ENCODE measurements at regions not wholly inside any gene's neighbourhood (a gene's known extent, or its start where the extent isn't known, plus 50 kb on each side); places are given as distances from the start of the nearest gene placed in this dataset.

GRCh38 chr9:135422341-135422944, 57.1 kb upstream of the PPP1R26 start:
- intact Hi-C loops (cut with DNase I): no loop called here
- H3K27me3 ChIP-seq: no peaks in the 10 kb centered on the region
- H3K4me1 ChIP-seq: no peaks in the 10 kb centered on the region
- no peak overlapping the region for H3K27ac ChIP-seq
- H3K9me3 ChIP-seq: no peaks in the 10 kb centered on the region
- H3K36me3 ChIP-seq: no peaks in the 10 kb centered on the region
- no peak for DNase-seq (ENCODE audit: extremely low spot score in 2 of 2)
- no peak for TF ChIP-seq POLR2A (IDR thresholded peaks at IDR 0.05)
- TF ChIP-seq POLR2AphosphoS5 (IDR thresholded peaks at IDR 0.05; ENCODE audit: insufficient read depth in 1 of 2, low read depth in 1 of 2): no peak
- TF ChIP-seq, protein P1, sequence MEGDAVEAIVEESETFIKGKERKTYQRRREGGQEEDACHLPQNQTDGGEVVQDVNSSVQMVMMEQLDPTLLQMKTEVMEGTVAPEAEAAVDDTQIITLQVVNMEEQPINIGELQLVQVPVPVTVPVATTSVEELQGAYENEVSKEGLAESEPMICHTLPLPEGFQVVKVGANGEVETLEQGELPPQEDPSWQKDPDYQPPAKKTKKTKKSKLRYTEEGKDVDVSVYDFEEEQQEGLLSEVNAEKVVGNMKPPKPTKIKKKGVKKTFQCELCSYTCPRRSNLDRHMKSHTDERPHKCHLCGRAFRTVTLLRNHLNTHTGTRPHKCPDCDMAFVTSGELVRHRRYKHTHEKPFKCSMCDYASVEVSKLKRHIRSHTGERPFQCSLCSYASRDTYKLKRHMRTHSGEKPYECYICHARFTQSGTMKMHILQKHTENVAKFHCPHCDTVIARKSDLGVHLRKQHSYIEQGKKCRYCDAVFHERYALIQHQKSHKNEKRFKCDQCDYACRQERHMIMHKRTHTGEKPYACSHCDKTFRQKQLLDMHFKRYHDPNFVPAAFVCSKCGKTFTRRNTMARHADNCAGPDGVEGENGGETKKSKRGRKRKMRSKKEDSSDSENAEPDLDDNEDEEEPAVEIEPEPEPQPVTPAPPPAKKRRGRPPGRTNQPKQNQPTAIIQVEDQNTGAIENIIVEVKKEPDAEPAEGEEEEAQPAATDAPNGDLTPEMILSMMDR (IDR thresholded peaks at IDR 0.05): no peak
- H3K4me3 ChIP-seq: no peak overlapping the region

- Histone ChIP-seq H3K4me1 (no peaks in the 10 kb centered on the region), H3K4me3 (no peak overlapping the region), H3K9me3 (no peaks in the 10 kb centered on the region), H3K27me3 (no peaks in the 10 kb centered on the region), H3K27ac (no peak overlapping the region), H3K36me3 (no peaks in the 10 kb centered on the region)
- no peak for TF ChIP-seq POLR2A (IDR thresholded peaks at IDR 0.05)
- TF ChIP-seq POLR2AphosphoS5 (IDR thresholded peaks at IDR 0.05; ENCODE audit: insufficient read depth in 1 of 2, low read depth in 1 of 2): no peak
- TF ChIP-seq, protein P1 (IDR thresholded peaks at IDR 0.05): no peak
- DNase-seq (ENCODE audit: extremely low spot score in 2 of 2): no peak
- intact Hi-C loops (cut with DNase I): no loop called here
Measured at GRCh38 chr9:135423725-135424124, 55.9 kb upstream of the PPP1R26 start.

All from vagina (tissue), 2 donors.